ENCODE measurements at regions not wholly inside any gene's neighbourhood (a gene's known extent, or its start where the extent isn't known, plus 50 kb on each side); places are given as distances from the start of the nearest gene placed in this dataset.

GRCh38 chr18:45286431-45286830 is 328.8 kb upstream of the SLC14A2 start:
- Histone ChIP-seq H3K9me3 (no peaks in the 10 kb centered on the region), H3K4me3 (no peak overlapping the region), H3K27me3 (no peaks in the 10 kb centered on the region), H3K36me3 (ENCODE audit: low read depth, missing control alignments) (no peaks in the 10 kb centered on the region), H3K27ac (no peak overlapping the region), H3K4me1 (no peaks in the 10 kb centered on the region)
- TF ChIP-seq CTCF (IDR thresholded peaks at IDR 0.05) (no peak), POLR2A (IDR thresholded peaks at IDR 0.05) (no peak)
- DNase-seq = no peak
- intact Hi-C loops (cut with DNase I; ENCODE audit: low total_unique reads) = no loop called here
- WGBS, 2 donors = 76 to 89% methylated on average over 3 of the region's 3 CpGs

GRCh38 chr18:45287531-45287930 is 327.7 kb upstream of the SLC14A2 start:
- no peaks in the 10 kb centered on the region for H3K27me3 ChIP-seq
- no peaks in the 10 kb centered on the region for H3K36me3 ChIP-seq (ENCODE audit: low read depth, missing control alignments)
- H3K4me1 ChIP-seq = no peaks in the 10 kb centered on the region
- no peak for TF ChIP-seq CTCF (IDR thresholded peaks at IDR 0.05)
- no peak for TF ChIP-seq POLR2A (IDR thresholded peaks at IDR 0.05)
- H3K9me3 ChIP-seq = no peaks in the 10 kb centered on the region
- no peak overlapping the region for H3K4me3 ChIP-seq
- H3K27ac ChIP-seq = no peak overlapping the region
- intact Hi-C loops (cut with DNase I; ENCODE audit: low total_unique reads) = no loop called here
- WGBS, 2 donors = 72 to 84% methylated on average over 8 to 9 of the region's 9 CpGs
- DNase-seq = no peak

- WGBS, 2 donors = 97 to 98% methylated on average over 4 of the region's 4 CpGs
- TF ChIP-seq POLR2A (IDR thresholded peaks at IDR 0.05) = no peak
- no peak for TF ChIP-seq CTCF (IDR thresholded peaks at IDR 0.05)
- no peaks in the 10 kb centered on the region for H3K36me3 ChIP-seq (ENCODE audit: low read depth, missing control alignments)
These were observed 324.9 kb upstream of the SLC14A2 start for GRCh38 chr18:45290364-45290763.

GRCh38 chr18:45291621-45292615 is 323.4 kb upstream of the SLC14A2 start:
- H3K4me3 ChIP-seq = no peak overlapping the region
- no peaks in the 10 kb centered on the region for H3K27me3 ChIP-seq
- no peak for DNase-seq
- H3K4me1 ChIP-seq = no peaks in the 10 kb centered on the region
- WGBS, 2 donors = 73 to 80% methylated on average over 17 of the region's 17 CpGs
- no peaks in the 10 kb centered on the region for H3K36me3 ChIP-seq (ENCODE audit: low read depth, missing control alignments)
- no peak overlapping the region for H3K27ac ChIP-seq
- intact Hi-C loops (cut with DNase I; ENCODE audit: low total_unique reads) = no loop called here
- no peaks in the 10 kb centered on the region for H3K9me3 ChIP-seq
- no peak for TF ChIP-seq POLR2A (IDR thresholded peaks at IDR 0.05)
- no peak for TF ChIP-seq CTCF (IDR thresholded peaks at IDR 0.05)

More at GRCh38 chr18:45290364-45290763, 324.9 kb upstream of the SLC14A2 start:
- H3K4me1 ChIP-seq = no peaks in the 10 kb centered on the region
- no peak for DNase-seq
- no peaks in the 10 kb centered on the region for H3K9me3 ChIP-seq
- no peaks in the 10 kb centered on the region for H3K27me3 ChIP-seq
- H3K27ac ChIP-seq = no peak overlapping the region
- no peak overlapping the region for H3K4me3 ChIP-seq
- intact Hi-C loops (cut with DNase I; ENCODE audit: low total_unique reads) = no loop called here
